IMR-90 (cell line): ENCODE measurements at regions not wholly inside any gene's neighbourhood (a gene's known extent, or its start where the extent isn't known, plus 50 kb on each side); places are given as distances from the start of the nearest gene placed in this dataset.

Experiments
- ATAC-seq: fragments of 200-7000 bp; cut with Tn5 transposase; 2 replicates; pipeline ENCODE4 v1.9.1; 2020; ENCODE audit warnings: low read depth, mild to moderate bottlenecking, moderate library complexity
- BruUV-seq: library from RNA; stranded (reverse); fragments of 400-500 nt; replicated peaks from 2 replicates; lab custom pipeline; 2021; lab: Mats Ljungman, UMichigan
- CTCF ChIA-PET: fragments of 300-600 bp; formaldehyde crosslinking; extraction: SDS; loops from one replicate; lab custom pipeline; 2021; ENCODE audit warnings: antibody characterized with exemption; lab: Yijun Ruan, JAX
- POLR2A ChIA-PET: fragments of 300-600 bp; sonication (Branson Sonifier 250); formaldehyde crosslinking; loops from one replicate; lab custom pipeline; 2022; ENCODE audit warnings: antibody characterized with exemption; ENCODE audit not compliant: unreplicated experiment; lab: Charles Lee
- DNase-seq: peaks from one replicate; pipeline ENCODE4 v3.0.0; 2013
- H2AFZ ChIP-seq: replicated peaks from 2 replicates; pipeline ENCODE3; 2013; ENCODE audit warnings: low read length, mild to moderate bottlenecking; ENCODE audit not compliant: poor library complexity
- H2AK5ac ChIP-seq: 2 replicates; pipeline ENCODE4 v1.6.1; 2013; ENCODE audit warnings: low read depth, low read length, inconsistent platforms
- H2AK9ac ChIP-seq: replicated peaks from 2 replicates; pipeline ENCODE3; 2013; ENCODE audit warnings: mild to moderate bottlenecking, low read depth, low read length, moderate library complexity; ENCODE audit not compliant: poor library complexity
- H2BK120ac ChIP-seq: 2 replicates; pipeline ENCODE4 v1.6.1; 2013; ENCODE audit warnings: low read depth, low read length, inconsistent platforms
- H2BK15ac ChIP-seq: 3 replicates; pipeline ENCODE4 v1.6.1; 2013; ENCODE audit warnings: low read depth, low read length, inconsistent platforms
- H2BK20ac ChIP-seq: 2 replicates; pipeline ENCODE4 v1.6.1; 2013; ENCODE audit warnings: low read depth, mild to moderate bottlenecking, inconsistent platforms, low read length, moderate library complexity
- H2BK5ac ChIP-seq: 2 replicates; pipeline ENCODE4 v1.6.1; 2013; ENCODE audit warnings: mild to moderate bottlenecking, low read depth, low read length, inconsistent platforms; ENCODE audit not compliant: poor library complexity, severe bottlenecking
- H3K14ac ChIP-seq: replicated peaks from 2 replicates; pipeline ENCODE4 v1.6.1; 2013; ENCODE audit warnings: low read depth, low read length, inconsistent platforms
- H3K18ac ChIP-seq: 2 replicates; pipeline ENCODE4 v1.6.1; 2013; ENCODE audit warnings: low read depth, low read length, control low read depth
- H3K23ac ChIP-seq: 2 replicates; pipeline ENCODE4 v1.6.1; 2013; ENCODE audit warnings: low read depth, low read length, inconsistent platforms
- H3K27ac ChIP-seq: 2 replicates; pipeline ENCODE4 v1.5.1; 2013; ENCODE audit warnings: mild to moderate bottlenecking, control low read depth, low read length; ENCODE audit not compliant: insufficient read depth
- H3K27me3 ChIP-seq: 2 replicates; pipeline ENCODE4 v1.6.1; 2013; ENCODE audit warnings: low read length; ENCODE audit not compliant: control insufficient read depth, insufficient read depth
- H3K36me3 ChIP-seq: 2 replicates; pipeline ENCODE4 v1.6.1; 2013; ENCODE audit warnings: low read length, mixed read lengths; ENCODE audit not compliant: control insufficient read depth, insufficient read depth
- H3K4ac ChIP-seq: 2 replicates; pipeline ENCODE4 v1.6.1; 2013; ENCODE audit warnings: low read depth, low read length, inconsistent platforms
- H3K4me1 ChIP-seq: 2 replicates; pipeline ENCODE4 v1.6.1; 2013; ENCODE audit warnings: low read length, mixed read lengths; ENCODE audit not compliant: control insufficient read depth, insufficient read depth
- H3K4me2 ChIP-seq: 2 replicates; pipeline ENCODE4 v1.6.1; 2013; ENCODE audit warnings: low read depth, mild to moderate bottlenecking, control low read depth, low read length, moderate library complexity
- H3K4me3 ChIP-seq: 2 replicates; pipeline ENCODE4 v1.5.1; 2013; ENCODE audit warnings: low read depth, mild to moderate bottlenecking, control low read depth, low read length, moderate library complexity; ENCODE audit not compliant: insufficient read depth
- H3K56ac ChIP-seq: 2 replicates; pipeline ENCODE4 v1.6.1; 2013; ENCODE audit warnings: low read length, inconsistent platforms; ENCODE audit not compliant: insufficient read depth; ENCODE audit errors: extremely low read depth
- H3K79me1 ChIP-seq, 2 experiments: 2 replicates each; pipeline ENCODE4 v1.6.1; 2013; ENCODE audit warnings: low read length in 2 of 2, inconsistent platforms in 1 of 2, low read depth in 1 of 2
- H3K9ac ChIP-seq: 2 replicates; pipeline ENCODE4 v1.6.1; 2013; ENCODE audit warnings: low read depth, low read length, control low read depth
- H3K9me1 ChIP-seq: 2 replicates; pipeline ENCODE4 v1.6.1; 2013; ENCODE audit warnings: low read length, inconsistent platforms; ENCODE audit not compliant: insufficient read depth
- H3K9me3 ChIP-seq: 2 replicates; pipeline ENCODE4 v1.6.1; 2013; ENCODE audit warnings: low read length; ENCODE audit not compliant: control insufficient read depth, insufficient read depth
- H4K20me1 ChIP-seq: 2 replicates; pipeline ENCODE4 v1.6.1; 2013; ENCODE audit warnings: low read length, inconsistent platforms; ENCODE audit not compliant: insufficient read depth
- H4K5ac ChIP-seq: 2 replicates; pipeline ENCODE4 v1.6.1; 2013; ENCODE audit warnings: mild to moderate bottlenecking, low read depth, low read length, control low read depth
- H4K8ac ChIP-seq, 2 experiments: 2 replicates each; pipeline ENCODE4 v1.6.1; 2013; ENCODE audit warnings: low read depth in 2 of 2, low read length in 2 of 2, control low read depth in 1 of 2, inconsistent platforms in 1 of 2
- H4K91ac ChIP-seq: 2 replicates; pipeline ENCODE4 v1.6.1; 2013; ENCODE audit warnings: low read depth, low read length, inconsistent platforms; ENCODE audit not compliant: insufficient read depth
- CTCF ChIP-seq: conservative IDR thresholded peaks from 2 replicates; pipeline ENCODE4 v1.5.1; 2012; ENCODE audit warnings: mild to moderate bottlenecking, low read depth, low read length, improper control_type of control experiment
- SMC3 ChIP-seq: fragments of 150-350 bp; IDR thresholded peaks from 2 replicates; pipeline ENCODE4 v1.6.1; 2016; ENCODE audit warnings: low read depth, mild to moderate bottlenecking, antibody characterized with exemption, low read length, moderate library complexity
- USF2 ChIP-seq: fragments of 150-350 bp; IDR thresholded peaks from 2 replicates; pipeline ENCODE4 v1.6.1; 2017; ENCODE audit warnings: mild to moderate bottlenecking, antibody characterized with exemption, low read length, low read depth
- WGBS, 2 experiments: methylation state at CpG; one replicate each; pipeline versions ENCODE4 v1.1.5 to v1.1.7; 2013; ENCODE audit warnings: missing lambda C conversion rate in 2 of 2; ENCODE audit not compliant: insufficient read length in 1 of 2; ENCODE audit errors: extremely low coverage in 2 of 2; 5-methylcytosine and 5-hydroxymethylcytosine counted together
- dilution Hi-C: fragments of 300-500 bp; cut with HindIII; formaldehyde crosslinking; loops from one replicate; pipeline ENCODE4 v1.14.3; 2018; ENCODE audit warnings: low sequenced_read_pairs; ENCODE audit not compliant: unreplicated experiment
- in situ Hi-C: fragments of 300-500 bp; cut with MboI; formaldehyde crosslinking; loops from 3 replicates; pipeline ENCODE4 v1.14.3; 2019; ENCODE audit warnings: low sequenced_read_pairs, inconsistent platforms, mixed read lengths
- intact Hi-C: fragments of 100-400 bp; cut with micrococcal nuclease; formaldehyde crosslinking; loops from 2 replicates; pipeline ENCODE4 v1.10.0; 2022

DNA sequence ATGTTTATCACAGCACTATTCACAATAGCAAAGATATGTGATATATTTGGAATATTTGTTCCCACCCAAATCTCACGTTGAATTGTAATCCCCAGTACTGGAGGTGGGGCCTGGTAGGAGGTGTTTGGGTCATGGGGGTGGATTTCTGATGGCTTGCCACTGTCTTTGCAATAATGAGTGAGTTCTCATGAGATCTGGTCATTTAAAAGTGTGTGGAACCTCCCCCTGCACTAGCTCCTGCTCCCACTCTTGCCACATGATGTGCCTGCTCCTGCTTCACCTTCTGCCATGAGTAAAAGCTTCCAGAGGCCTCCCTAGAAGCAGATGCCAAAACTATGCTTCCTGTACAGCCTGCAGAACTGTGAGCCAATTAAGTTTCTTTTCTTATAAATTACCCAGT lies 72.2 kb upstream of the DYNC1I2 start:
- POLR2A ChIA-PET, result no interaction called here
- 0 out of 2 replicates have a peak overlapping the region, but pooled peaks have one; percentile 5 for H2BK20ac ChIP-seq
- no peak overlapping the region for H3K23ac ChIP-seq
- intact Hi-C loops (no loop called here), in situ Hi-C loops (no loop called here), dilution Hi-C loops (no loop called here)
- no peak overlapping the region for H3K4me3 ChIP-seq
- peak overlapping the region; percentile 33; the same call in 1 of the 3 replicates for H2BK15ac ChIP-seq
- H2AFZ ChIP-seq, result no peak overlapping the region
- peak overlapping the region; percentile 78 for H2AK5ac ChIP-seq
- no peak overlapping the region; the same call in 1 of the 2 replicates for H3K4ac ChIP-seq
- H4K8ac ChIP-seq, result no peak overlapping the region
- H3K27me3 ChIP-seq, result peaks cover 9% of the 10 kb centered on the region
- no peak overlapping the region for H3K14ac ChIP-seq
- H3K18ac ChIP-seq, result no peak overlapping the region; the same call in 1 of the 2 replicates
- H3K56ac ChIP-seq, result no peak overlapping the region
- BruUV-seq, result no TSS peak
- no peak overlapping the region for H3K27ac ChIP-seq
- DNase-seq (peak; percentile 27), ATAC-seq (peak; percentile 53)
- no peaks in the 10 kb centered on the region for H3K9me1 ChIP-seq
- peaks cover 3% of the 10 kb centered on the region; the same call in 1 of the 2 replicates for H3K4me1 ChIP-seq
- no peaks in the 10 kb centered on the region for H3K9me3 ChIP-seq
- H2BK5ac ChIP-seq, result no peak overlapping the region
- no peak overlapping the region for H3K9ac ChIP-seq
- no peak overlapping the region for H2AK9ac ChIP-seq
- WGBS, 2 experiments, result no CpG with 5 or more reads among the region's 1 CpG
- H3K36me3 ChIP-seq, result no peaks in the 10 kb centered on the region
- no peak overlapping the region for H2BK120ac ChIP-seq
- H4K91ac ChIP-seq, result no peak overlapping the region
- no peak for TF ChIP-seq SMC3
- TF ChIP-seq USF2, result no peak
- no peak for TF ChIP-seq CTCF
- no peaks in the 10 kb centered on the region for H4K20me1 ChIP-seq
- no peak overlapping the region; the same call in 1 of the 2 replicates for H4K5ac ChIP-seq
- no peak overlapping the region for H3K4me2 ChIP-seq
- CTCF ChIA-PET, result interaction anchor here (1.3 kb wide), 1 partner anchor 41 kb away, joined by 3 read pairs; no protein-coding TSS in a partner anchor
- H3K79me1 ChIP-seq, result no peaks in the 10 kb centered on the region
